GM23338 (cell line): ENCODE measurements at regions not wholly inside any gene's neighbourhood (a gene's known extent, or its start where the extent isn't known, plus 50 kb on each side); places are given as distances from the start of the nearest gene placed in this dataset.

Experiments
- CTCF ChIP-seq, 2 experiments: fragments of 200-600 bp in 1 of 2; sonication (generic) in 1 of 2; conservative IDR thresholded peaks; 2 replicates each; pipeline versions ENCODE4 v1.5.1 to v1.6.1; 2016 to 2017; ENCODE audit warnings: antibody characterized with exemption in 2 of 2, low read depth in 2 of 2, mild to moderate bottlenecking in 2 of 2, moderate library complexity in 1 of 2
- EZH2 ChIP-seq: fragments of 200-600 bp; sonication (generic); IDR thresholded peaks from one replicate; pipeline ENCODE4 v1.8.0; 2017; ENCODE audit warnings: antibody characterized with exemption, mild to moderate bottlenecking, low read depth; ENCODE audit not compliant: unreplicated experiment
- EZH2phosphoT487 ChIP-seq: fragments of 200-600 bp; sonication (generic); IDR thresholded peaks from one replicate; pipeline ENCODE4 v1.8.1; 2018; ENCODE audit warnings: antibody characterized with exemption; ENCODE audit not compliant: unreplicated experiment
- JUNB ChIP-seq: IDR thresholded peaks from one replicate; pipeline ENCODE4 v1.6.1; 2016; ENCODE audit warnings: antibody characterized with exemption; ENCODE audit not compliant: unreplicated experiment
- POLR2AphosphoS5 ChIP-seq: IDR thresholded peaks from 2 replicates; pipeline ENCODE4 v1.6.1; 2016; ENCODE audit warnings: antibody characterized with exemption, low read depth
- REST ChIP-seq: IDR thresholded peaks from one replicate; pipeline ENCODE4 v1.6.1; 2018; ENCODE audit warnings: antibody characterized with exemption; ENCODE audit not compliant: unreplicated experiment
- ZNF114 ChIP-seq: fragments of 250-450 bp; sonication (Bioruptor Pico); IDR thresholded peaks from 2 replicates; pipeline ENCODE4 v1.5.0; 2020; ENCODE audit warnings: mild to moderate bottlenecking, moderate library complexity
- ZNF331 ChIP-seq: fragments of 250-450 bp; sonication (Bioruptor Pico); IDR thresholded peaks from 2 replicates; pipeline ENCODE4 v1.5.0; 2020; ENCODE audit warnings: low read depth, mild to moderate bottlenecking, moderate library complexity
- TF ChIP-seq, protein P1 (sequence below): fragments of 250-450 bp; sonication (Bioruptor Pico); IDR thresholded peaks from 2 replicates; pipeline ENCODE4 v1.5.0; 2020; ENCODE audit warnings: mild to moderate bottlenecking, moderate library complexity

GRCh38 chr4:138859254-138859653 is 156.3 kb upstream of the NOCT start:
- no peak for TF ChIP-seq CTCF (conservative IDR thresholded peaks at IDR 0.05; ENCODE audit: low read depth in 2 of 2)
- no peak for TF ChIP-seq JUNB
- no peak for TF ChIP-seq POLR2AphosphoS5
- no peak for TF ChIP-seq EZH2
- TF ChIP-seq ZNF114 (CRISPR knock-in tag): no peak
- TF ChIP-seq EZH2phosphoT487: no peak
- TF ChIP-seq REST: no peak
- TF ChIP-seq, protein P1, sequence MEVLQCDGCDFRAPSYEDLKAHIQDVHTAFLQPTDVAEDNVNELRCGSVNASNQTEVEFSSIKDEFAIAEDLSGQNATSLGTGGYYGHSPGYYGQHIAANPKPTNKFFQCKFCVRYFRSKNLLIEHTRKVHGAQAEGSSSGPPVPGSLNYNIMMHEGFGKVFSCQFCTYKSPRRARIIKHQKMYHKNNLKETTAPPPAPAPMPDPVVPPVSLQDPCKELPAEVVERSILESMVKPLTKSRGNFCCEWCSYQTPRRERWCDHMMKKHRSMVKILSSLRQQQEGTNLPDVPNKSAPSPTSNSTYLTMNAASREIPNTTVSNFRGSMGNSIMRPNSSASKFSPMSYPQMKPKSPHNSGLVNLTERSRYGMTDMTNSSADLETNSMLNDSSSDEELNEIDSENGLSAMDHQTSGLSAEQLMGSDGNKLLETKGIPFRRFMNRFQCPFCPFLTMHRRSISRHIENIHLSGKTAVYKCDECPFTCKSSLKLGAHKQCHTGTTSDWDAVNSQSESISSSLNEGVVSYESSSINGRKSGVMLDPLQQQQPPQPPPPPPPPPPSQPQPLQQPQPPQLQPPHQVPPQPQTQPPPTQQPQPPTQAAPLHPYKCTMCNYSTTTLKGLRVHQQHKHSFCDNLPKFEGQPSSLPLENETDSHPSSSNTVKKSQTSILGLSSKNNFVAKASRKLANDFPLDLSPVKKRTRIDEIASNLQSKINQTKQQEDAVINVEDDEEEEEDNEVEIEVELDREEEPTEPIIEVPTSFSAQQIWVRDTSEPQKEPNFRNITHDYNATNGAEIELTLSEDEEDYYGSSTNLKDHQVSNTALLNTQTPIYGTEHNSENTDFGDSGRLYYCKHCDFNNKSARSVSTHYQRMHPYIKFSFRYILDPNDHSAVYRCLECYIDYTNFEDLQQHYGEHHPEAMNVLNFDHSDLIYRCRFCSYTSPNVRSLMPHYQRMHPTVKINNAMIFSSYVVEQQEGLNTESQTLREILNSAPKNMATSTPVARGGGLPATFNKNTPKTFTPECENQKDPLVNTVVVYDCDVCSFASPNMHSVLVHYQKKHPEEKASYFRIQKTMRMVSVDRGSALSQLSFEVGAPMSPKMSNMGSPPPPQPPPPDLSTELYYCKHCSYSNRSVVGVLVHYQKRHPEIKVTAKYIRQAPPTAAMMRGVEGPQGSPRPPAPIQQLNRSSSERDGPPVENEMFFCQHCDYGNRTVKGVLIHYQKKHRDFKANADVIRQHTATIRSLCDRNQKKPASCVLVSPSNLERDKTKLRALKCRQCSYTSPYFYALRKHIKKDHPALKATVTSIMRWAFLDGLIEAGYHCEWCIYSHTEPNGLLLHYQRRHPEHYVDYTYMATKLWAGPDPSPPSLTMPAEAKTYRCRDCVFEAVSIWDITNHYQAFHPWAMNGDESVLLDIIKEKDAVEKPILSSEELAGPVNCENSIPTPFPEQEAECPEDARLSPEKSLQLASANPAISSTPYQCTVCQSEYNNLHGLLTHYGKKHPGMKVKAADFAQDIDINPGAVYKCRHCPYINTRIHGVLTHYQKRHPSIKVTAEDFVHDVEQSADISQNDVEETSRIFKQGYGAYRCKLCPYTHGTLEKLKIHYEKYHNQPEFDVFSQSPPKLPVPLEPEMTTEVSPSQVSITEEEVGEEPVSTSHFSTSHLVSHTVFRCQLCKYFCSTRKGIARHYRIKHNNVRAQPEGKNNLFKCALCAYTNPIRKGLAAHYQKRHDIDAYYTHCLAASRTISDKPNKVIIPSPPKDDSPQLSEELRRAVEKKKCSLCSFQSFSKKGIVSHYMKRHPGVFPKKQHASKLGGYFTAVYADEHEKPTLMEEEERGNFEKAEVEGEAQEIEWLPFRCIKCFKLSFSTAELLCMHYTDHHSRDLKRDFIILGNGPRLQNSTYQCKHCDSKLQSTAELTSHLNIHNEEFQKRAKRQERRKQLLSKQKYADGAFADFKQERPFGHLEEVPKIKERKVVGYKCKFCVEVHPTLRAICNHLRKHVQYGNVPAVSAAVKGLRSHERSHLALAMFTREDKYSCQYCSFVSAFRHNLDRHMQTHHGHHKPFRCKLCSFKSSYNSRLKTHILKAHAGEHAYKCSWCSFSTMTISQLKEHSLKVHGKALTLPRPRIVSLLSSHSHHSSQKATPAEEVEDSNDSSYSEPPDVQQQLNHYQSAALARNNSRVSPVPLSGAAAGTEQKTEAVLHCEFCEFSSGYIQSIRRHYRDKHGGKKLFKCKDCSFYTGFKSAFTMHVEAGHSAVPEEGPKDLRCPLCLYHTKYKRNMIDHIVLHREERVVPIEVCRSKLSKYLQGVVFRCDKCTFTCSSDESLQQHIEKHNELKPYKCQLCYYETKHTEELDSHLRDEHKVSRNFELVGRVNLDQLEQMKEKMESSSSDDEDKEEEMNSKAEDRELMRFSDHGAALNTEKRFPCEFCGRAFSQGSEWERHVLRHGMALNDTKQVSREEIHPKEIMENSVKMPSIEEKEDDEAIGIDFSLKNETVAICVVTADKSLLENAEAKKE (CRISPR knock-in tag): no peak
- no peak for TF ChIP-seq ZNF331 (CRISPR knock-in tag)
